Gastroesophageal sphincter (tissue), 3 donors: ENCODE measurements at regions not wholly inside any gene's neighbourhood (a gene's known extent, or its start where the extent isn't known, plus 50 kb on each side); places are given as distances from the start of the nearest gene placed in this dataset.

Experiments
- CTCF ChIP-seq, 4 experiments: fragments of 200-600 bp in 2 of 4; fragments of 450-650 bp in 2 of 4; sonication (generic) in 1 of 4; IDR thresholded peaks; one replicate each; pipeline ENCODE4 v1.5.1; 2017 to 2019; ENCODE audit warnings: antibody characterized with exemption in 4 of 4, mild to moderate bottlenecking in 2 of 4, moderate library complexity in 2 of 4
- EP300 ChIP-seq: sonication (generic); formaldehyde crosslinking; IDR thresholded peaks from one replicate; pipeline ENCODE4 v1.6.1; 2017; ENCODE audit warnings: antibody characterized with exemption, mild to moderate bottlenecking

GRCh38 chr11:81989093-81989492 lies 744.6 kb downstream of the FAM181B start:
- TF ChIP-seq EP300 (no peak), CTCF (IDR thresholded peaks at IDR 0.05) (no peak)
